Neural progenitor cell (in vitro differentiated cells): ENCODE measurements at regions not wholly inside any gene's neighbourhood (a gene's known extent, or its start where the extent isn't known, plus 50 kb on each side); places are given as distances from the start of the nearest gene placed in this dataset.

ENCODE experiments used
- EZH2 ChIP-seq: fragments of 200-600 bp; sonication (generic); IDR thresholded peaks from 2 replicates; pipeline ENCODE4 v1.6.1; 2017; ENCODE audit warnings: antibody characterized with exemption, mild to moderate bottlenecking, moderate library complexity
- EZH2phosphoT487 ChIP-seq: fragments of 200-600 bp; sonication (generic); IDR thresholded peaks from 2 replicates; pipeline ENCODE4 v1.6.1; 2017; ENCODE audit warnings: antibody characterized with exemption
- TF ChIP-seq, protein P1 (sequence below): fragments of 200-600 bp; sonication (generic); IDR thresholded peaks from 2 replicates; pipeline ENCODE4 v1.5.1; 2017; ENCODE audit warnings: antibody characterized with exemption, mild to moderate bottlenecking

DNA sequence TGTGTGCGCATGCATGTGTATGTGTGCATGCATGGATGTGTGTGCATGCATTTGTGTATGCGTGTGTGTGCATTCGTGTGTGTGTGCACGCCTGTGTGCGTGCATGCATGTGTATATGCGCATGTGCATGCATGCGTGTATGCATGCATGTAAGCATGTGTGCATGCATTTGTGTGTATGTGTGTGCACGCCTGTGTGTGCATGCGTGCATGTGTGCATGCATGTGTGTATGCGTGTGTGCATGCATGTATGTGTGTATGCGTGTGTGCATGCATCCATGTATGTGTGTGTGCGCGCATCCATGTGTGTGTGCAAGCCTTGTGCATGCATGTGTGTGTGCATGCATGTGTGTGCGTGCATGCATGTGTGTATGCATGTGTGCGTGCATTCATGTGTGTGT, 276.8 kb downstream of the PBX3 start:
- TF ChIP-seq, protein P1, sequence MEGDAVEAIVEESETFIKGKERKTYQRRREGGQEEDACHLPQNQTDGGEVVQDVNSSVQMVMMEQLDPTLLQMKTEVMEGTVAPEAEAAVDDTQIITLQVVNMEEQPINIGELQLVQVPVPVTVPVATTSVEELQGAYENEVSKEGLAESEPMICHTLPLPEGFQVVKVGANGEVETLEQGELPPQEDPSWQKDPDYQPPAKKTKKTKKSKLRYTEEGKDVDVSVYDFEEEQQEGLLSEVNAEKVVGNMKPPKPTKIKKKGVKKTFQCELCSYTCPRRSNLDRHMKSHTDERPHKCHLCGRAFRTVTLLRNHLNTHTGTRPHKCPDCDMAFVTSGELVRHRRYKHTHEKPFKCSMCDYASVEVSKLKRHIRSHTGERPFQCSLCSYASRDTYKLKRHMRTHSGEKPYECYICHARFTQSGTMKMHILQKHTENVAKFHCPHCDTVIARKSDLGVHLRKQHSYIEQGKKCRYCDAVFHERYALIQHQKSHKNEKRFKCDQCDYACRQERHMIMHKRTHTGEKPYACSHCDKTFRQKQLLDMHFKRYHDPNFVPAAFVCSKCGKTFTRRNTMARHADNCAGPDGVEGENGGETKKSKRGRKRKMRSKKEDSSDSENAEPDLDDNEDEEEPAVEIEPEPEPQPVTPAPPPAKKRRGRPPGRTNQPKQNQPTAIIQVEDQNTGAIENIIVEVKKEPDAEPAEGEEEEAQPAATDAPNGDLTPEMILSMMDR: no peak
- TF ChIP-seq EZH2 (no peak), EZH2phosphoT487 (no peak)
